Activated CD8-positive, alpha-beta memory T cell treated with anti-CD3 and anti-CD28 coated beads, Interleukin-2, amount 50 U/mL, for 4 hours (primary cell): ENCODE measurements at regions not wholly inside any gene's neighbourhood (a gene's known extent, or its start where the extent isn't known, plus 50 kb on each side); places are given as distances from the start of the nearest gene placed in this dataset.

Experiments used
- DNase-seq: peaks from one replicate; pipeline ENCODE4 v3.0.0-alpha.2; 2020

- no peak for DNase-seq
These were observed 422.5 kb upstream of the MARCKS start for GRCh38 chr6:113434641-113435040.

GRCh38 chr6:113437566-113437965, 419.6 kb upstream of the MARCKS start:
- DNase-seq, result no peak

- DNase-seq, result no peak
These were observed 417.3 kb upstream of the MARCKS start for GRCh38 chr6:113439866-113440265.

GRCh38 chr6:113442040-113442439, 415.1 kb upstream of the MARCKS start:
- DNase-seq, result no peak

- no peak for DNase-seq
These were observed 411.9 kb upstream of the MARCKS start for GRCh38 chr6:113445201-113445600.

GRCh38 chr6:113447088-113447831, 409.9 kb upstream of the MARCKS start:
- DNase-seq, result no peak

- no peak for DNase-seq
These were observed 408.1 kb upstream of the MARCKS start for GRCh38 chr6:113449051-113449450.

GRCh38 chr6:113450061-113450465, 407.1 kb upstream of the MARCKS start:
- no peak for DNase-seq

- no peak for DNase-seq
These were observed 406.1 kb upstream of the MARCKS start for GRCh38 chr6:113451049-113451448.

- no peak for DNase-seq
These were observed 399.9 kb upstream of the MARCKS start for GRCh38 chr6:113457198-113457597.

GRCh38 chr6:113457751-113458150, 399.4 kb upstream of the MARCKS start:
- DNase-seq, result no peak

GRCh38 chr6:113458368-113459010, 398.7 kb upstream of the MARCKS start:
- DNase-seq, result no peak

- DNase-seq, result no peak
These were observed 395.8 kb upstream of the MARCKS start for GRCh38 chr6:113461153-113461932.

GRCh38 chr6:113464536-113464935, 392.6 kb upstream of the MARCKS start:
- no peak for DNase-seq

GRCh38 chr6:113464960-113465359, 392.2 kb upstream of the MARCKS start:
- DNase-seq, result no peak

- no peak for DNase-seq
These were observed 390.6 kb upstream of the MARCKS start for GRCh38 chr6:113466526-113466925.

GRCh38 chr6:113475392-113475791, 381.8 kb upstream of the MARCKS start:
- no peak for DNase-seq

- DNase-seq, result no peak
These were observed 380.0 kb upstream of the MARCKS start for GRCh38 chr6:113476937-113477839.

- DNase-seq, result no peak
These were observed 376.5 kb upstream of the MARCKS start for GRCh38 chr6:113480616-113481015.

- DNase-seq, result no peak
These were observed 375.7 kb upstream of the MARCKS start for GRCh38 chr6:113481458-113481857.

- DNase-seq, result no peak
These were observed 375.2 kb upstream of the MARCKS start for GRCh38 chr6:113481910-113482309.

- no peak for DNase-seq
These were observed 374.4 kb upstream of the MARCKS start for GRCh38 chr6:113482771-113483170.

- DNase-seq, result no peak
These were observed 370.9 kb upstream of the MARCKS start for GRCh38 chr6:113486199-113486598.
